Memory B cell (primary cell): ENCODE measurements at regions not wholly inside any gene's neighbourhood (a gene's known extent, or its start where the extent isn't known, plus 50 kb on each side); places are given as distances from the start of the nearest gene placed in this dataset.
A peak's percentile ranks its signal among the peaks of the same experiment; 100 is the strongest.
"Not testable (repeated sequence)": the region's sequence is repeated elsewhere in the genome, so short reads cannot be mapped to it uniquely, and the experiment has no call there.

Experiments
- ATAC-seq: fragments of 150-1000 bp; cut with Tn5 transposase; 2 replicates; pipeline ENCODE4 v1.10.0; 2021; ENCODE audit warnings: low read depth, mild to moderate bottlenecking, moderate library complexity
- DNase-seq, 2 donors: peaks; one replicate each; pipeline ENCODE4 v3.0.0; 2022; ENCODE audit warnings: low spot score in 2 of 2
- H3K27ac Mint-ChIP-seq: one replicate; pipeline ENCODE4 v1.8.0; 2022; ENCODE audit warnings: mild to moderate bottlenecking, moderate library complexity, mixed read lengths
- H3K27me3 Mint-ChIP-seq: one replicate; pipeline ENCODE4 v1.8.0; 2022; ENCODE audit warnings: mixed read lengths
- H3K36me3 Mint-ChIP-seq: one replicate; pipeline ENCODE4 v1.8.0; 2022; ENCODE audit warnings: mild to moderate bottlenecking, mixed read lengths
- H3K4me1 Mint-ChIP-seq: one replicate; pipeline ENCODE4 v1.8.0; 2022; ENCODE audit warnings: mixed read lengths
- H3K4me3 Mint-ChIP-seq: one replicate; pipeline ENCODE4 v1.8.0; 2022; ENCODE audit warnings: mild to moderate bottlenecking, moderate library complexity, mixed read lengths
- H3K9me3 Mint-ChIP-seq: one replicate; pipeline ENCODE4 v1.8.0; 2022; ENCODE audit warnings: mixed read lengths

GRCh38 chr6:97462938-97463598 lies 180.1 kb upstream of the MMS22L start:
- no peak for DNase-seq
- no peak overlapping the region for H3K27ac Mint-ChIP-seq
- no peaks in the 10 kb centered on the region for H3K36me3 Mint-ChIP-seq
- ATAC-seq = no peak
- peaks cover 3% of the 10 kb centered on the region for H3K27me3 Mint-ChIP-seq
- H3K4me1 Mint-ChIP-seq = no peaks in the 10 kb centered on the region
- H3K9me3 Mint-ChIP-seq = no peaks in the 10 kb centered on the region
- no peak overlapping the region for H3K4me3 Mint-ChIP-seq

GRCh38 chr6:97465877-97466561 lies 183.0 kb upstream of the MMS22L start:
- ATAC-seq (no peak), DNase-seq (no peak)
- Mint-ChIP-seq H3K27ac (no peak overlapping the region), H3K4me1 (no peaks in the 10 kb centered on the region), H3K27me3 (peaks cover 2% of the 10 kb centered on the region), H3K36me3 (no peaks in the 10 kb centered on the region), H3K9me3 (no peaks in the 10 kb centered on the region), H3K4me3 (no peak overlapping the region)

- no peak for ATAC-seq
- Mint-ChIP-seq H3K4me3 (no peak overlapping the region), H3K4me1 (no peaks in the 10 kb centered on the region), H3K36me3 (no peaks in the 10 kb centered on the region), H3K27me3 (peaks cover 2% of the 10 kb centered on the region), H3K9me3 (no peaks in the 10 kb centered on the region), H3K27ac (no peak overlapping the region)
- no peak for DNase-seq
These were observed 186.0 kb upstream of the MMS22L start for GRCh38 chr6:97468981-97469380.

GRCh38 chr6:97469451-97469850 lies 186.4 kb upstream of the MMS22L start:
- H3K36me3 Mint-ChIP-seq = no peaks in the 10 kb centered on the region
- no peaks in the 10 kb centered on the region for H3K4me1 Mint-ChIP-seq
- peaks cover 2% of the 10 kb centered on the region for H3K27me3 Mint-ChIP-seq
- H3K27ac Mint-ChIP-seq = no peak overlapping the region
- DNase-seq (no peak), ATAC-seq (no peak)
- no peaks in the 10 kb centered on the region for H3K9me3 Mint-ChIP-seq
- H3K4me3 Mint-ChIP-seq = no peak overlapping the region

- H3K36me3 Mint-ChIP-seq = no peaks in the 10 kb centered on the region
- no peak overlapping the region for H3K4me3 Mint-ChIP-seq
- no peak overlapping the region for H3K27ac Mint-ChIP-seq
- ATAC-seq (no peak), DNase-seq (no peak)
- peaks cover 2% of the 10 kb centered on the region for H3K27me3 Mint-ChIP-seq
- H3K9me3 Mint-ChIP-seq = no peaks in the 10 kb centered on the region
- no peaks in the 10 kb centered on the region for H3K4me1 Mint-ChIP-seq
These were observed 187.3 kb upstream of the MMS22L start for GRCh38 chr6:97470322-97470721.

- no peaks in the 10 kb centered on the region for H3K4me1 Mint-ChIP-seq
- DNase-seq (no peak), ATAC-seq (no peak)
- peaks cover 2% of the 10 kb centered on the region for H3K27me3 Mint-ChIP-seq
- H3K36me3 Mint-ChIP-seq = no peaks in the 10 kb centered on the region
- no peak overlapping the region for H3K4me3 Mint-ChIP-seq
- H3K9me3 Mint-ChIP-seq = peaks cover 3% of the 10 kb centered on the region
- no peak overlapping the region for H3K27ac Mint-ChIP-seq
These were observed 191.0 kb upstream of the MMS22L start for GRCh38 chr6:97473979-97474378.

GRCh38 chr6:97497713-97498331 lies 214.8 kb upstream of the MMS22L start:
- no peaks in the 10 kb centered on the region for H3K36me3 Mint-ChIP-seq
- DNase-seq (peak; percentile 38 to 40), ATAC-seq (peak; percentile 79)
- H3K4me1 Mint-ChIP-seq = no peaks in the 10 kb centered on the region
- no peak overlapping the region for H3K27ac Mint-ChIP-seq
- no peaks in the 10 kb centered on the region for H3K27me3 Mint-ChIP-seq
- no peaks in the 10 kb centered on the region for H3K9me3 Mint-ChIP-seq
- no peak overlapping the region for H3K4me3 Mint-ChIP-seq

GRCh38 chr6:97501853-97502252 lies 218.8 kb upstream of the MMS22L start:
- H3K27me3 Mint-ChIP-seq = no peaks in the 10 kb centered on the region
- H3K9me3 Mint-ChIP-seq = no peaks in the 10 kb centered on the region
- no peak overlapping the region for H3K27ac Mint-ChIP-seq
- no peaks in the 10 kb centered on the region for H3K4me1 Mint-ChIP-seq
- H3K4me3 Mint-ChIP-seq = no peak overlapping the region
- H3K36me3 Mint-ChIP-seq = no peaks in the 10 kb centered on the region
- DNase-seq (no peak), ATAC-seq (no peak)

GRCh38 chr6:97508646-97509045 lies 225.6 kb upstream of the MMS22L start:
- no peaks in the 10 kb centered on the region for H3K27me3 Mint-ChIP-seq
- no peak overlapping the region for H3K27ac Mint-ChIP-seq
- no peaks in the 10 kb centered on the region for H3K36me3 Mint-ChIP-seq
- no peaks in the 10 kb centered on the region for H3K4me1 Mint-ChIP-seq
- H3K9me3 Mint-ChIP-seq = no peaks in the 10 kb centered on the region
- no peak overlapping the region for H3K4me3 Mint-ChIP-seq
- ATAC-seq = no peak
- DNase-seq = no peak

- H3K27ac Mint-ChIP-seq, H3K4me3 Mint-ChIP-seq, H3K4me1 Mint-ChIP-seq, H3K9me3 Mint-ChIP-seq, DNase-seq, H3K36me3 Mint-ChIP-seq, H3K27me3 Mint-ChIP-seq, ATAC-seq: not testable (repeated sequence)
These were observed 230.2 kb upstream of the MMS22L start for GRCh38 chr6:97513260-97513659.

GRCh38 chr6:97524811-97525210 lies 241.8 kb upstream of the MMS22L start:
- H3K4me3 Mint-ChIP-seq = no peak overlapping the region
- no peaks in the 10 kb centered on the region for H3K4me1 Mint-ChIP-seq
- no peaks in the 10 kb centered on the region for H3K36me3 Mint-ChIP-seq
- DNase-seq (no peak), ATAC-seq (no peak)
- H3K27me3 Mint-ChIP-seq = peaks cover 1% of the 10 kb centered on the region
- peaks cover 4% of the 10 kb centered on the region for H3K9me3 Mint-ChIP-seq
- H3K27ac Mint-ChIP-seq = no peak overlapping the region

GRCh38 chr6:97535800-97536199 lies 252.8 kb upstream of the MMS22L start:
- no peak overlapping the region for H3K27ac Mint-ChIP-seq
- H3K4me3 Mint-ChIP-seq = no peak overlapping the region
- ATAC-seq (no peak), DNase-seq (no peak)
- H3K9me3 Mint-ChIP-seq = no peaks in the 10 kb centered on the region
- H3K4me1 Mint-ChIP-seq = no peaks in the 10 kb centered on the region
- H3K36me3 Mint-ChIP-seq = no peaks in the 10 kb centered on the region
- H3K27me3 Mint-ChIP-seq = peaks cover 2% of the 10 kb centered on the region

- Mint-ChIP-seq H3K4me1 (no peaks in the 10 kb centered on the region), H3K36me3 (no peaks in the 10 kb centered on the region), H3K27ac (no peak overlapping the region), H3K4me3 (no peak overlapping the region), H3K9me3 (peaks cover 3% of the 10 kb centered on the region), H3K27me3 (no peaks in the 10 kb centered on the region)
- DNase-seq (no peak), ATAC-seq (no peak)
These were observed 265.3 kb upstream of the MMS22L start for GRCh38 chr6:97548354-97548753.

- no peaks in the 10 kb centered on the region for H3K9me3 Mint-ChIP-seq
- DNase-seq = no peak
- H3K27ac Mint-ChIP-seq = no peak overlapping the region
- no peaks in the 10 kb centered on the region for H3K27me3 Mint-ChIP-seq
- H3K4me1 Mint-ChIP-seq = no peaks in the 10 kb centered on the region
- H3K4me3 Mint-ChIP-seq = no peak overlapping the region
- ATAC-seq = no peak
- H3K36me3 Mint-ChIP-seq = no peaks in the 10 kb centered on the region
These were observed 274.3 kb upstream of the MMS22L start for GRCh38 chr6:97557355-97557754.

GRCh38 chr6:97563529-97563928 lies 280.5 kb upstream of the MMS22L start:
- DNase-seq (no peak), ATAC-seq (no peak)
- H3K36me3 Mint-ChIP-seq = no peaks in the 10 kb centered on the region
- no peaks in the 10 kb centered on the region for H3K9me3 Mint-ChIP-seq
- H3K27ac Mint-ChIP-seq = no peak overlapping the region
- H3K27me3 Mint-ChIP-seq = peaks cover 1% of the 10 kb centered on the region
- no peaks in the 10 kb centered on the region for H3K4me1 Mint-ChIP-seq
- no peak overlapping the region for H3K4me3 Mint-ChIP-seq
